MM.1S (cell line): ENCODE measurements at regions not wholly inside any gene's neighbourhood (a gene's known extent, or its start where the extent isn't known, plus 50 kb on each side); places are given as distances from the start of the nearest gene placed in this dataset.
"Not testable (repeated sequence)": the region's sequence is repeated elsewhere in the genome, so short reads cannot be mapped to it uniquely, and the experiment has no call there.

ENCODE experiments used
- DNase-seq: peaks from one replicate; pipeline ENCODE4 v3.0.0-alpha.2; 2015
- H2AFZ ChIP-seq: fragments of 300-600 bp; sonication (generic); 2 replicates; pipeline ENCODE4 v1.6.0; 2016; ENCODE audit warnings: antibody characterized with exemption, low read length
- H3F3A ChIP-seq: fragments of 300-600 bp; sonication (generic); 2 replicates; pipeline ENCODE4 v1.6.1; 2016; ENCODE audit warnings: mild to moderate bottlenecking, antibody characterized with exemption, low read length, moderate library complexity, mixed read lengths; ENCODE audit not compliant: insufficient read depth
- H3K27ac ChIP-seq: fragments of 300-600 bp; sonication (generic); 2 replicates; pipeline ENCODE4 v1.5.1; 2016; ENCODE audit warnings: mild to moderate bottlenecking, low read length
- H3K27me3 ChIP-seq: fragments of 300-600 bp; sonication (generic); replicated peaks from 2 replicates; pipeline ENCODE4 v1.6.0; 2016; ENCODE audit warnings: low read length; ENCODE audit not compliant: insufficient read depth
- H3K36me3 ChIP-seq: fragments of 300-600 bp; sonication (generic); replicated peaks from 2 replicates; pipeline ENCODE4 v1.6.1; 2016; ENCODE audit warnings: mild to moderate bottlenecking, low read length, mixed read lengths; ENCODE audit not compliant: insufficient read depth
- H3K4me1 ChIP-seq: fragments of 300-600 bp; sonication (generic); 2 replicates; pipeline ENCODE4 v1.6.1; 2016; ENCODE audit warnings: low read length, mixed read lengths
- H3K4me2 ChIP-seq: fragments of 300-600 bp; sonication (generic); 2 replicates; pipeline ENCODE4 v1.6.0; 2016; ENCODE audit warnings: low read depth, low read length
- H3K4me3 ChIP-seq: fragments of 300-600 bp; sonication (generic); 2 replicates; pipeline ENCODE4 v1.5.1; 2016; ENCODE audit warnings: low read length, mixed read lengths
- H3K79me2 ChIP-seq: fragments of 300-600 bp; sonication (generic); 2 replicates; pipeline ENCODE4 v1.6.1; 2016; ENCODE audit warnings: mixed run types, low read length, mixed read lengths
- H3K9ac ChIP-seq: fragments of 300-600 bp; sonication (generic); 2 replicates; pipeline ENCODE4 v1.6.1; 2016; ENCODE audit warnings: low read length, mixed read lengths
- H3K9me2 ChIP-seq: fragments of 300-600 bp; sonication (generic); replicated peaks from 2 replicates; pipeline ENCODE4 v1.6.1; 2016; ENCODE audit warnings: mild to moderate bottlenecking, low read length, mixed read lengths; ENCODE audit not compliant: insufficient read depth
- H3K9me3 ChIP-seq: fragments of 300-600 bp; sonication (generic); replicated peaks from 2 replicates; pipeline ENCODE4 v1.6.1; 2016; ENCODE audit warnings: mild to moderate bottlenecking, low read length, mixed read lengths; ENCODE audit not compliant: insufficient read depth
- H4K20me1 ChIP-seq: fragments of 300-600 bp; sonication (generic); 2 replicates; pipeline ENCODE4 v1.6.1; 2016; ENCODE audit warnings: mild to moderate bottlenecking, low read length, moderate library complexity, mixed read lengths; ENCODE audit not compliant: insufficient read depth

DNA sequence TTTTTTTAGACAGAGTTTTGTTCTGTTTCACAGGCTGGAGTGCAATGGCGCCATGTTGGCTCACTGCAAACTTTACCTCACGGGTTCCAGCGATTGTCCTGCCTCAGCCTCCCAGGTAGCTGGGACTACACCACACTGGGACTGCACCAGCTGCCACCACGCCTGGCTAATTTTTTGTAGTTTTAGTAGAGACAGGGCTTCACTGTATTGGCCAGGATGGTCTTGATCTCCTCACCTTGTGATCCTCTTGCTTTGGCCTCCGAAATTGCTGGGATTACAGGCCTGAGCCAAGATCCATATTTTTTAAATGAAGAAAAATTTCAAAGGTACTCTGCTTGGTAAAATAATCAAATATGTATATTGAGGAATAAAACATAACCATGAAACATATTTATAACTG, 195.8 kb upstream of the TPTE start:
- not testable (repeated sequence) for H3K9ac ChIP-seq, H3K4me2 ChIP-seq, H3K4me3 ChIP-seq, H3K9me3 ChIP-seq, H3K27me3 ChIP-seq, H3F3A ChIP-seq, H4K20me1 ChIP-seq, H3K27ac ChIP-seq, H3K4me1 ChIP-seq, DNase-seq, H2AFZ ChIP-seq, H3K9me2 ChIP-seq
- Histone ChIP-seq H3K79me2 (peaks cover 39% of the 10 kb centered on the region), H3K36me3 (peaks cover 15% of the 10 kb centered on the region)

DNA sequence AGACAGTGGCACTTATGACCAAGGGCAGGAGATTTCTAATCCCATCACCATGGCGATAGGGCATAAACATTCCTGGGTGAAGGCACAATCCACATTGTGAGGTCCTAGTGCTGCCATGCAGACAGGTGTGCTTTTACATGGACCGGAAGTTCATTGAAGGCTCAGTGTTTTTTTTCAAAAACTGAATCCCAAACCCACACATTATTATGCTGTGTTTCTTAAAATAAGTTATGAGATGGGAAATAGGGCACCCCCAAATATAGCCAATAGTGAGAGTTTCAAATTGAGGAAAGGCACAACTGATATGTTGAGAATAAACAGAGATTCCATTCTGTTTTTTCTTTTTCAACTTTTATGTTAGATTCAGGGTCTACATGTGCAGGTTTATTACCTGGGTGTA, 195.2 kb upstream of the TPTE start:
- not testable (repeated sequence) for H3K9ac ChIP-seq, H3K4me3 ChIP-seq, H3K9me3 ChIP-seq, H3K4me1 ChIP-seq, DNase-seq, H3K4me2 ChIP-seq, H4K20me1 ChIP-seq, H2AFZ ChIP-seq, H3K27me3 ChIP-seq, H3F3A ChIP-seq, H3K9me2 ChIP-seq, H3K27ac ChIP-seq
- Histone ChIP-seq H3K79me2 (peaks cover 45% of the 10 kb centered on the region), H3K36me3 (peaks cover 16% of the 10 kb centered on the region)

DNA sequence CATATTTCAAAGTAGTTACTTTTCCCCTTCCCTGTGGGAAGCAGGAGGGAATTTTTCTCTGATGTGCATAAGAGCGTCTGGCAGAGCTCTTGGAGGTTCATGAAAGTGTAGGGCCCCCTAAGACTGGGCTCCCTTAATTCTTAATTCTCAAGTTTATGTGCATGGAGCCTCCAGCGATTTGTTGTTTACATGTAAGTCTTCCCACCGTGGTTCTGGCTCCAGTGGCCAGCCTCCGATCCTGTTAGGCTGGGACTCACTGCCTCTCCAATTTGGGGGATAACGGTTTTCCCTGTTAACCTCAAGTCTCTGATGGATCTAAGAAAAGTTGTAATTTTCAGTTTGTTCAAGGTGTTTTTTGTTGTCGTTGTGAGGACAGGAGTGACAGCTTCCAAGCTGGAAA, 192.7 kb upstream of the TPTE start:
- not testable (repeated sequence) for H3K4me1 ChIP-seq, H3K27me3 ChIP-seq, H3F3A ChIP-seq, H4K20me1 ChIP-seq, DNase-seq, H3K9me2 ChIP-seq, H3K4me3 ChIP-seq, H3K9ac ChIP-seq, H3K4me2 ChIP-seq, H3K27ac ChIP-seq, H2AFZ ChIP-seq, H3K9me3 ChIP-seq
- H3K79me2 ChIP-seq, result peaks cover 70% of the 10 kb centered on the region
- peaks cover 18% of the 10 kb centered on the region for H3K36me3 ChIP-seq

DNA sequence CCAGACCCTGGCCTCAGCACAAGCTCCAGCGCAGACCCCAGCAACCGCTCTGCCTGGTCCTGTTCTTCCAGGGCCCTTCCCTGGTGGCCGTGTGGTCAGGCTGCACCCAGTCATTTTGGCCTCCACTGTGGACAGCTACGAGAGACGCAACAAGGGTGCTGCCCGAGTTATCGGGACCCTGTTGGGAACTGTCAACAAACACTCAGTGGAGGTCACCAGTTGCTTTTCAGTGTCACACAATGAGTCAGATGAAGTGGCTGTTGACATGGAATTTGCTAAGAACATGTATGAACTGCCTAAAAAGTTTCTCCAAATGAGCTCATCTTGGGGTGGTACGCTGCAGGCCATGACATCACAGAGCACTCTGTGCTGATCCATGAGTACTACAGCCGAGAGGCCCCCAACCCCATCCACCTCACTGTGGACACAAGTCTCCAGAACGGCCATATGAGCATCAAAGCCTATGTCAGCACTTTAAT, 190.7 kb upstream of the TPTE start:
- H3K9me3 ChIP-seq, H2AFZ ChIP-seq, H3K4me3 ChIP-seq, H3K4me2 ChIP-seq, H3F3A ChIP-seq, H3K4me1 ChIP-seq, H3K9ac ChIP-seq, H3K9me2 ChIP-seq, H4K20me1 ChIP-seq, H3K27ac ChIP-seq, DNase-seq, H3K27me3 ChIP-seq: not testable (repeated sequence)
- peaks cover 18% of the 10 kb centered on the region for H3K36me3 ChIP-seq
- H3K79me2 ChIP-seq, result peaks cover 68% of the 10 kb centered on the region

DNA sequence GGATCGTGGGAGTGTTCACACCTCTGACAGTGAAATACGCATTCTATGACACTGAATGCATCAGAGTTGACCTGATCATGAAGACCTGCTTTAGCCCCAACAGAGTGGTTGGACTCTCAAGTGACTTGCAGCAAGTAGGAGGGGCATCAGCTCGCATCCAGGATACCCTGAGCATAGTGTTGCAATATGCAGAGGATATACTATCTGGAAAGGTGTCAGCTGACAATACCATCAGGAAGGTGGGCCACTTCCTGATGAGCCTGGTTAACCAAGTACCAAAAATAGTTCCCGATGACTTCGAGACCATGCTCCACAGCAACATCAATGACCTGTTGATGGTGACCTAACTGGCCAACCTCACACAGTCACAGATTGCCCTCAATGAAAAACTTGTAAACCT, 190.2 kb upstream of the TPTE start:
- not testable (repeated sequence) for H2AFZ ChIP-seq, H3F3A ChIP-seq, H3K9me2 ChIP-seq, H3K27me3 ChIP-seq, H4K20me1 ChIP-seq, DNase-seq, H3K27ac ChIP-seq, H3K4me1 ChIP-seq, H3K9me3 ChIP-seq, H3K9ac ChIP-seq, H3K4me2 ChIP-seq, H3K4me3 ChIP-seq
- Histone ChIP-seq H3K36me3 (peaks cover 18% of the 10 kb centered on the region), H3K79me2 (peaks cover 71% of the 10 kb centered on the region)

DNA sequence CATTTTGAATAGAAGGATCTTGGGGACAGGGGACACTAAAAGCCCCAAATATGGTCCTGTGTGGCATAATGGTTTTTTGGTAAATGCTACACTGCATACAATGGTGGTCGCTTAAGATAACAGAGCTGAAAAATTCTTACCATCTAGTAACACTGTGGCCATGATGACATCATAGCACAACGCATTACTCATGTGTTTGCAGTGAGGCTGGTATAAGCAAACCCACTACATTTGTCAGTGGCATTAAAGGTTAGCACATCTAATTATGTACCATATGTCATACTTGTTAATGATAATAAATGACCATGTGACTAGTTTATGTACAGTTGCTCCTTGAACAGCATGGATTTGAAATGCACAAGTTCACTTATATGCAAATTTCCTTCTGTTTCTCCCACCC, 188.4 kb upstream of the TPTE start:
- H3K9me3 ChIP-seq, H3K9me2 ChIP-seq: not testable (repeated sequence)

DNA sequence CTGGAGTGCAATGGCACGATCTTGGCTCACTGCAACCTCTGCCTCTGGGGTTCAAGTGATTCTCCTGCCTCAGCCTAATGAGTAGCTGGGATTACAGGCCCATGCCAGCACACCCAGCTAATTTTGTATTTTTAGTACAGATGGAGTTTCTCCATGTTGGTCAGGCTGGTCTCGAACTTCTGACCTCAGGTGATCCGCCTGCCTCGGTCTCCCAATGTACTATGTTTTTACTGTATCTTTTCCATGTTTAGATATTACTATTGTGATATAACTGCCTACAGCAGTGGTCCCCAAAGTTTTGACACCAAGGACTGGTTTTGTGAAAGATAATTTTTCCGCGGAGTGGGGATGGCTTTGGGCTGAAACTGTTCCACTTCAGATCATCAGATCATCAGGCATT, 187.0 kb upstream of the TPTE start:
- H3K9ac ChIP-seq, H3K36me3 ChIP-seq, H3K27me3 ChIP-seq, H3K9me2 ChIP-seq, DNase-seq, H3F3A ChIP-seq, H4K20me1 ChIP-seq, H3K4me1 ChIP-seq, H3K27ac ChIP-seq, H3K4me3 ChIP-seq, H3K9me3 ChIP-seq, H3K4me2 ChIP-seq, H2AFZ ChIP-seq: not testable (repeated sequence)
- peaks cover 71% of the 10 kb centered on the region for H3K79me2 ChIP-seq

More for the DNA sequence above, 188.4 kb upstream of the TPTE start:
- H3K4me3 ChIP-seq, H3K4me1 ChIP-seq, H3K27me3 ChIP-seq, H3K27ac ChIP-seq, H4K20me1 ChIP-seq, DNase-seq, H3K4me2 ChIP-seq, H3F3A ChIP-seq, H2AFZ ChIP-seq, H3K9ac ChIP-seq: not testable (repeated sequence)
- Histone ChIP-seq H3K79me2 (peaks cover 68% of the 10 kb centered on the region), H3K36me3 (peaks cover 15% of the 10 kb centered on the region)

DNA sequence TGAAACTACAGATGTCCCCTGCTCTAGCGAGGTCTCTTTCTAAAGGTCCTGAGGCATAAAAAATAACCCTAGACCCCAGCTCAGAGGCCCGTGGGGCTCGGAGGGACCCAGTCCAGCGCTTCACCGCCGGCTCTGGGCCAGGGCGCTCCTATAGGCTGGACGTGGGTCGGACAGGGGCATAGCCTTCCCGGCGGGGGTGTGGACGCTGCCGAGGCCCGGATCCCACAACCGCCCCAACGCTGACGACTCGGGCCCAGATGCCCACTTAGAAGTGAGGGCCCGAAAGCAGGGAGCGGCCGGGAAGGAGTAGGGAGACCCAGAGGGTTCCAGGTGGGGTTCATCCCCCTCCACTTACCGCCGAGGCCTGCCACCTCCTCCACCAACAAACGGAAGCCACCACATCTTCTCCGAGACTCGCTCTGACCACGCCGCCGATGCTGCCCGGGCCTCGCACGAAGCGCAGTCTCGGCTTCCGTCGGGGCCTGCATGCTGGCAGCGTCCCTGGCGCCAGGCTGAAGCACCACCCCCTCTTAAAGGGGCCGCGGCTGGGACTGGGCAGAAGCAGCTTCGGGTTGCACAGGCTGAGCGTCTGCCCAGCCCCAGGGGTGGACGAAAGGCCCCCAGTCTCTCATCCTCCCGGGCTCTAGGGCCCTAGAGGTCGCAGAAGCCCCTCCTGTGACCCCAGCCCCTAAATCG, 179.0 kb upstream of the TPTE start:
- not testable (repeated sequence) for H3F3A ChIP-seq, H3K9me2 ChIP-seq, H4K20me1 ChIP-seq, H3K27me3 ChIP-seq, H3K9me3 ChIP-seq, H3K36me3 ChIP-seq, H3K4me1 ChIP-seq
- H2AFZ ChIP-seq, result peak overlapping the region; percentile 30; the same call in 1 of the 2 replicates
- peak overlapping the region; percentile 68 for H3K9ac ChIP-seq
- peak overlapping the region; percentile 59 for H3K4me3 ChIP-seq
- H3K4me2 ChIP-seq, result peak overlapping the region; percentile 40; the same call in 1 of the 2 replicates
- peaks cover 43% of the 10 kb centered on the region for H3K79me2 ChIP-seq
- H3K27ac ChIP-seq, result peak overlapping the region; percentile 67; the same call in 1 of the 2 replicates
- peak; percentile 65 for DNase-seq
